Tibial artery (tissue), 4 donors: ENCODE measurements at regions not wholly inside any gene's neighbourhood (a gene's known extent, or its start where the extent isn't known, plus 50 kb on each side); places are given as distances from the start of the nearest gene placed in this dataset.

Experiments used
- DNase-seq, 2 donors: peaks; one replicate each; pipeline ENCODE4 v3.0.0-alpha.2; 2019
- H3K27ac ChIP-seq, 2 donors: fragments of 200-600 bp; sonication (generic) in 1 of 2; 1 replicate in 1 of 2; 2 replicates in 1 of 2; pipeline ENCODE4 v1.5.1; 2018 to 2019; ENCODE audit warnings: mild to moderate bottlenecking in 1 of 2
- H3K27me3 ChIP-seq, 2 donors: fragments of 200-600 bp; sonication (generic) in 1 of 2; one replicate each; pipeline versions ENCODE4 v1.5.1 to v1.6.0; 2016 to 2019
- H3K36me3 ChIP-seq, 3 donors: fragments of 200-600 bp; sonication (generic) in 2 of 3; one replicate each; pipeline ENCODE4 v1.5.1; 2016 to 2019; ENCODE audit warnings: mild to moderate bottlenecking in 2 of 3
- H3K4me1 ChIP-seq, 4 donors: fragments of 200-600 bp; sonication (generic) in 2 of 4; 1 replicate in 3 of 4; 2 replicates in 1 of 4; pipeline ENCODE4 v1.5.1; 2016 to 2019
- H3K4me3 ChIP-seq, 2 donors: fragments of 200-600 bp; sonication (generic) in 1 of 2; 1 replicate in 1 of 2; 2 replicates in 1 of 2; pipeline ENCODE4 v1.5.1; 2018 to 2019; ENCODE audit warnings: mild to moderate bottlenecking in 2 of 2
- H3K9me3 ChIP-seq, 3 donors: fragments of 200-600 bp; sonication (generic) in 1 of 3; one replicate each; pipeline ENCODE4 v1.5.1; 2016 to 2019
- CTCF ChIP-seq, 2 experiments: fragments of 200-600 bp in 1 of 2; fragments of 450-650 bp in 1 of 2; IDR thresholded peaks; one replicate each; pipeline ENCODE4 v1.5.1; 2017 to 2019; ENCODE audit warnings: antibody characterized with exemption in 2 of 2, mild to moderate bottlenecking in 1 of 2, moderate library complexity in 1 of 2
- intact Hi-C: fragments of 100-400 bp; cut with DNase I; formaldehyde crosslinking; loops from one replicate; pipeline ENCODE4 v1.15.0; 2023; ENCODE audit warnings: low total_unique reads

DNA sequence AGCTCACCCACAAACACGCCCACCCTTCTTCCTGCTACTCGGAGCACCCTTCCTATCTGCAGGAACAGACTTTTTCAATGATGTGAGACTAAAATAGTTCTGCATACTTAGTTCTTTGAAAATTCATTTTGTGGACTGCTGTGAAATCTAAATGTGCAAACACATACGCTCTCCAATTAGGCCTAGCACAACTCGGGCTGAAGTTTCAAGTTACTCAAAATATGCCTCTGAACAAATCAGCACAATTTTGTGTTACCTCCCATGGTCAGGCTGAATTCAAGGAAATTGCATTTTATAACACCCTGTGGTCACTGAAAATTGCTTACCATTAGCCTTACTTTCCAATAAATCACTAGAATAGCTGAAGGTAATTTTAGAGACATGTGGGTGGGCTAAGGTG is 323.8 kb upstream of the ADCY2 start:
- intact Hi-C loops, result no loop called here
- Histone ChIP-seq H3K27ac (no peak overlapping the region), H3K27me3 (no peaks in the 10 kb centered on the region), H3K4me1 (no peaks in the 10 kb centered on the region), H3K9me3 (no peaks in the 10 kb centered on the region), H3K36me3 (no peaks in the 10 kb centered on the region), H3K4me3 (no peak overlapping the region)
- TF ChIP-seq CTCF (IDR thresholded peaks at IDR 0.05), result no peak
- DNase-seq, result no peak

DNA sequence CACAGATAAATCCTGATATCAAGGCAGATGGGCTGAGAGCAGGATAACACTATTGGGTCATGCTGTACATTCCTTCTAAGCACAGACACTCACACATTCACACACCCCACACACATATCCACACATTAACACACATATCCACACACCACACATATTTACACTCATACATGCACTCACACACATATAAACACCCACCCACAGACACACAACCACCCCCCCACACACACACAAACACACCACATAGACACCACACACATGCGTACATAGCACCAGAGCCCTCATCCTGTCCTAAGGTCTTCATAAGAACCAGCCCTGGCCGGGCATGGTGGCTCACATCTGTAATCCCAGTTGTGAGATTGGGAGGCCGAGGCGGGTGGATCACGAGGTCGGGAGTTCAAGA is 322.3 kb upstream of the ADCY2 start:
- Histone ChIP-seq H3K4me1 (no peaks in the 10 kb centered on the region), H3K9me3 (no peaks in the 10 kb centered on the region), H3K4me3 (no peak overlapping the region), H3K27ac (no peak overlapping the region), H3K36me3 (no peaks in the 10 kb centered on the region), H3K27me3 (no peaks in the 10 kb centered on the region)
- intact Hi-C loops, result no loop called here
- DNase-seq, result no peak
- TF ChIP-seq CTCF (IDR thresholded peaks at IDR 0.05), result no peak

DNA sequence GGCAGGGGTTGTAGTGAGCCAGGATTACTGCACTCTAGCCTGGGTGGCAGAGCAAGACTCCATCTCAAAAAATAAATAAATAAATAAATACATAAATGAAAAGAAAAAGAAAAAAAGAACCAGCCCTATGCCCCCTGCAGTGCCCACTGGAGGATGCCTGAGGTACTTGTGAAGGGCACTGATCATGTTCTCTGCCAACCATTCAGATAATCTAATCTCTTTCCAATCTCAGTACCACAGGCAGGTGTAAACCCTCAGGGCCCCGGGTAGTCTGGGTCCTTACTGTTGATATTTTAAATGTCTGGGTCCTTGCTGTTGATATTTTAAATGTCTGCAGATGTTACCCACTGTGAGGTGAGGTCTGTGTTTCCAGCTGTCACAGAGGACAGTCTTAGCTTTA is 321.8 kb upstream of the ADCY2 start:
- Histone ChIP-seq H3K4me3 (no peak overlapping the region), H3K27ac (no peak overlapping the region), H3K36me3 (no peaks in the 10 kb centered on the region), H3K4me1 (no peaks in the 10 kb centered on the region), H3K27me3 (no peaks in the 10 kb centered on the region), H3K9me3 (no peaks in the 10 kb centered on the region)
- intact Hi-C loops, result no loop called here
- no peak for DNase-seq
- TF ChIP-seq CTCF (IDR thresholded peaks at IDR 0.05), result no peak

DNA sequence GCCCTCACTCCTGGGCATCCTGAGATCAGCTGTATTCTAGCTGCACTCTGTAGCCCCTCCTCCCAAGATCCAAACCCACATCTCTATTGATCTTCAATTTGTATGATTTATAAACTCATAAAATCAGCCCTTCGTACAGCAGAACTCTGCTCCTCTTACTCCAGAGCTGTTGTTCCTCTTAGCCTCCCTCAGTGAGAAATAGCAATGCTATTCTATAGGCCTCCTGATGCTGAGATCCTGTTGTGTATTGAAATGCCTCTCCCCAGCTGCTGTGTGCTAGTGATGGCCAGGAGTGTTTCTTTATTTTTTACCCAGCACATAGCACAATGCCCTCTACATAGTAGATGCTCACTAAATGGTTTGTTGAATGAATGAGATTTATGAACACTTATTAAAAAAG is 320.5 kb upstream of the ADCY2 start:
- Histone ChIP-seq H3K9me3 (no peaks in the 10 kb centered on the region), H3K27me3 (no peaks in the 10 kb centered on the region), H3K4me3 (no peak overlapping the region), H3K27ac (no peak overlapping the region), H3K4me1 (no peaks in the 10 kb centered on the region), H3K36me3 (no peaks in the 10 kb centered on the region)
- TF ChIP-seq CTCF (IDR thresholded peaks at IDR 0.05), result no peak
- DNase-seq, result no peak
- intact Hi-C loops, result no loop called here

GRCh38 chr5:7078101-7078500 is 317.8 kb upstream of the ADCY2 start:
- Histone ChIP-seq H3K4me1 (no peaks in the 10 kb centered on the region), H3K27me3 (no peaks in the 10 kb centered on the region), H3K36me3 (no peaks in the 10 kb centered on the region), H3K9me3 (no peaks in the 10 kb centered on the region), H3K4me3 (no peak overlapping the region), H3K27ac (no peak overlapping the region)
- DNase-seq, result no peak
- no peak for TF ChIP-seq CTCF (IDR thresholded peaks at IDR 0.05)
- intact Hi-C loops, result no loop called here

DNA sequence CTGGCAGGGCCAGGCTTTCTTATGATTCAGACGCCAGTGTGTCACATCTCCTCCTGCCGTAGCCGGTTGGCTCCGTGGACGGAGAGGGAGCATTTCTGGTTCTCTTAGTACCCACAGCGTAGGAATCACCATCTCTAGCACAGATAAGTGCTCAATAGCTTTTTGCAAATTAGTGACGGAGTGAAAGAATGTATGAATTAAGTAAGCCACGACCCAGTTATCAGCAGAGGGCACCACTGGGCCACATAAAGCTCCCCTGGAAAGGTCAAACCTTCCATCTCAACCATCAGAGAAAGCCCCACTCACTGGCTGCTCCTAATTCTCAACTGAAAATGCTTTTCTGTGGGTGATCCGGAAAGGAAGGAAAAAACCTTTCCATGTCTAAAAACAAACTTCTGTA is 317.0 kb upstream of the ADCY2 start:
- no peaks in the 10 kb centered on the region for H3K4me1 ChIP-seq
- no peaks in the 10 kb centered on the region for H3K27me3 ChIP-seq
- intact Hi-C loops, result no loop called here
- peak in 1 of 2 experiments; percentile 8 for TF ChIP-seq CTCF (IDR thresholded peaks at IDR 0.05)
- no peak for DNase-seq
- H3K4me3 ChIP-seq, result no peak overlapping the region
- no peaks in the 10 kb centered on the region for H3K36me3 ChIP-seq
- H3K27ac ChIP-seq, result no peak overlapping the region
- no peaks in the 10 kb centered on the region for H3K9me3 ChIP-seq
